ENCODE measurements at regions not wholly inside any gene's neighbourhood (a gene's known extent, or its start where the extent isn't known, plus 50 kb on each side); places are given as distances from the start of the nearest gene placed in this dataset.

DNA sequence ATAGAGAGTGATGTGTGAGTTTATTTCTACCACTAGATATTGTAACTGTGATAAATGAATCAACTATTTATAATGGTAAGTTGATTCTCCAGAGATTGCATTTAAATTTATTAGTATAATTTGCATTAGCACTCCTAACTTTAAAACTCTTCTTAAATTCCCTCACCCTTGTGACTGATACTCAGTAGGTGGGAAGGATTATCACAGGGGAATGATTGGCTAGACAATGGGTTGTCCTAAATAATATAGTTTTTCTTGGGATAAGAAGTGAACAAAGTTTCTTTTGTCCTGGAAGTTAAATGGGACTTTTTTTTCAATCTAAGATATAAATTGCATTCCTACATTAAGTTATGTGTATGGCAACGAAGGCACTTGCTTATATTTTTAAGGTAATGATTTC lies 169.2 kb upstream of the PITX2 start:
- Histone ChIP-seq H3K36me3 (ENCODE audit: low read length) (no peaks in the 10 kb centered on the region), H3K27me3 (ENCODE audit: low read length) (no peaks in the 10 kb centered on the region), H3K9me3 (ENCODE audit: insufficient read depth, low read length) (no peaks in the 10 kb centered on the region), H2AFZ (ENCODE audit: low read depth, low read length, severe bottlenecking) (no peak overlapping the region), H3K4me3 (ENCODE audit: insufficient read depth, low read length, poor library complexity, severe bottlenecking) (no peak overlapping the region), H3K9me2 (replicated peaks; ENCODE audit: insufficient read depth, low read length) (no peaks in the 10 kb centered on the region), H3K4me2 (ENCODE audit: low read depth, low read length, poor library complexity, severe bottlenecking) (no peak overlapping the region), H3K79me2 (ENCODE audit: insufficient read depth, low read length) (no peaks in the 10 kb centered on the region), H4K20me1 (ENCODE audit: low read depth, low read length) (no peaks in the 10 kb centered on the region), H3K9ac (ENCODE audit: low read length) (no peak overlapping the region), H3F3A (ENCODE audit: insufficient read depth) (no peaks in the 10 kb centered on the region), H3K27ac (ENCODE audit: low read depth, low read length) (no peak overlapping the region)
- no peak for TF ChIP-seq EZH2phosphoT487 (conservative IDR thresholded peaks at IDR 0.05; ENCODE audit: low read length)
- TF ChIP-seq, protein P1, sequence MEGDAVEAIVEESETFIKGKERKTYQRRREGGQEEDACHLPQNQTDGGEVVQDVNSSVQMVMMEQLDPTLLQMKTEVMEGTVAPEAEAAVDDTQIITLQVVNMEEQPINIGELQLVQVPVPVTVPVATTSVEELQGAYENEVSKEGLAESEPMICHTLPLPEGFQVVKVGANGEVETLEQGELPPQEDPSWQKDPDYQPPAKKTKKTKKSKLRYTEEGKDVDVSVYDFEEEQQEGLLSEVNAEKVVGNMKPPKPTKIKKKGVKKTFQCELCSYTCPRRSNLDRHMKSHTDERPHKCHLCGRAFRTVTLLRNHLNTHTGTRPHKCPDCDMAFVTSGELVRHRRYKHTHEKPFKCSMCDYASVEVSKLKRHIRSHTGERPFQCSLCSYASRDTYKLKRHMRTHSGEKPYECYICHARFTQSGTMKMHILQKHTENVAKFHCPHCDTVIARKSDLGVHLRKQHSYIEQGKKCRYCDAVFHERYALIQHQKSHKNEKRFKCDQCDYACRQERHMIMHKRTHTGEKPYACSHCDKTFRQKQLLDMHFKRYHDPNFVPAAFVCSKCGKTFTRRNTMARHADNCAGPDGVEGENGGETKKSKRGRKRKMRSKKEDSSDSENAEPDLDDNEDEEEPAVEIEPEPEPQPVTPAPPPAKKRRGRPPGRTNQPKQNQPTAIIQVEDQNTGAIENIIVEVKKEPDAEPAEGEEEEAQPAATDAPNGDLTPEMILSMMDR (IDR thresholded peaks at IDR 0.05; ENCODE audit: insufficient read depth, low read length, poor library complexity, severe bottlenecking), result no peak

DNA sequence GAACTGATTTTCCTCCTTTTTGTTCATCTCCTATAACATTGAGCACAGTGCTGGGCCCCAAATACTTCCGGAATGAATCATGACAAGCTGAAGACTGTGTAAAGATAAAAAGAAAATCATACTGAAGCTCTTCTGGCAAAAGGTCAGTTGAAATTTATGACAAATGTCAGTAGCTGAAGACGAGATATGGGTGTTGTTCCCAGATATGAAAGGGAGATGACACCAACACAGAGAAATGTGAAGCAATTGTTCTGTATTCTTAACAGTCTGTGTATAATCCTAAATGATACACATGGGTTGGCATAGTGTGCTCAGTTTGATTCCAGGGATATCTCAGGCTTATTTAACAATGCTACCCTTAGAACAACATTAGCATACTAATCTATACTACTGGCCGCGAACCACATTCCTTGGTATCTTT lies 170.5 kb upstream of the PITX2 start:
- Histone ChIP-seq H3K9me2 (replicated peaks; ENCODE audit: insufficient read depth, low read length) (no peaks in the 10 kb centered on the region), H3K27ac (ENCODE audit: low read depth, low read length) (no peak overlapping the region), H3K4me3 (ENCODE audit: insufficient read depth, low read length, poor library complexity, severe bottlenecking) (no peak overlapping the region), H3K4me2 (ENCODE audit: low read depth, low read length, poor library complexity, severe bottlenecking) (no peak overlapping the region), H3K9ac (ENCODE audit: low read length) (no peak overlapping the region), H3K9me3 (ENCODE audit: insufficient read depth, low read length) (no peaks in the 10 kb centered on the region), H4K20me1 (ENCODE audit: low read depth, low read length) (no peaks in the 10 kb centered on the region), H3K79me2 (ENCODE audit: insufficient read depth, low read length) (no peaks in the 10 kb centered on the region), H3F3A (ENCODE audit: insufficient read depth) (no peaks in the 10 kb centered on the region), H2AFZ (ENCODE audit: low read depth, low read length, severe bottlenecking) (no peak overlapping the region), H3K27me3 (ENCODE audit: low read length) (no peaks in the 10 kb centered on the region), H3K36me3 (ENCODE audit: low read length) (no peaks in the 10 kb centered on the region)
- TF ChIP-seq, protein P1 (IDR thresholded peaks at IDR 0.05; ENCODE audit: insufficient read depth, low read length, poor library complexity, severe bottlenecking), result no peak
- no peak for TF ChIP-seq EZH2phosphoT487 (conservative IDR thresholded peaks at IDR 0.05; ENCODE audit: low read length)

DNA sequence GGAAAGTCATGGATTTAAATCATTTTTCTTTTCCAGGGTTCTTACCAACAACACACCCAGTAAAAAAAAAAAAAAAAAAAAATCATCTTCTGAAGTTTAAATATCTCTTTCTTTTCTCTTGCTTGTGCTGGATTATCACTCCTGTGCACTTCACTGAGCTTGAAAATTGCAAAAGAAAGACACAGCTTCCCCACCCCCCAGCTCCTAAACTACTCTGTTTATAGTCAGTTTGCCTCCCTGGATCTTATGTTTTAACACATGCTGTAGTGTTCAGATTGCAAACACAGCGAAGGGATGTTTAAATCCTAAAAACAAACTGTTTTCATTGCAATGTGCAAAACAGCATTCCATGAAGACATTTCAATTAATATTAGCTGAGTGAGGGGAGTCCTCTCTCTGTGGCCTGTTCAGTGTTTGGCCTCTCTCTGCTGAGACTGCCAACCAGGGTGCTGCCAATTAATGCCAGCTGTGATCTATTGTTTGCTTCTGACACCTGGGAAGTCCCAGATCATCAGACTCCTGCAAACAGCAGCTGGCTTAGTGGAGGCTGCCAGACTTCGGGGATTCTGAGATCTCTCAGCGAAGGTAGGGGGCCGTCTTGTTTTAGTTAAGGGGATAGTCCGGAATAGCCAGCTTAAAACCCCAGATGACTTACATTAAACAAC lies 171.1 kb upstream of the PITX2 start:
- H4K20me1 ChIP-seq (ENCODE audit: low read depth, low read length), result no peaks in the 10 kb centered on the region
- H3K4me2 ChIP-seq (ENCODE audit: low read depth, low read length, poor library complexity, severe bottlenecking), result no peak overlapping the region
- no peaks in the 10 kb centered on the region for H3K36me3 ChIP-seq (ENCODE audit: low read length)
- no peak overlapping the region for H3K9ac ChIP-seq (ENCODE audit: low read length)
- H3K9me2 ChIP-seq (replicated peaks; ENCODE audit: insufficient read depth, low read length), result no peaks in the 10 kb centered on the region
- no peaks in the 10 kb centered on the region for H3K79me2 ChIP-seq (ENCODE audit: insufficient read depth, low read length)
- no peak overlapping the region for H3K4me3 ChIP-seq (ENCODE audit: insufficient read depth, low read length, poor library complexity, severe bottlenecking)
- H3K27me3 ChIP-seq (ENCODE audit: low read length), result no peaks in the 10 kb centered on the region
- H2AFZ ChIP-seq (ENCODE audit: low read depth, low read length, severe bottlenecking), result no peak overlapping the region
- H3K27ac ChIP-seq (ENCODE audit: low read depth, low read length), result no peak overlapping the region
- no peaks in the 10 kb centered on the region for H3K9me3 ChIP-seq (ENCODE audit: insufficient read depth, low read length)
- TF ChIP-seq, protein P1 (IDR thresholded peaks at IDR 0.05; ENCODE audit: insufficient read depth, low read length, poor library complexity, severe bottlenecking), result no peak
- TF ChIP-seq EZH2phosphoT487 (conservative IDR thresholded peaks at IDR 0.05; ENCODE audit: low read length), result no peak
- no peaks in the 10 kb centered on the region for H3F3A ChIP-seq (ENCODE audit: insufficient read depth)
